GM23248 (cell line): ENCODE measurements at regions not wholly inside any gene's neighbourhood (a gene's known extent, or its start where the extent isn't known, plus 50 kb on each side); places are given as distances from the start of the nearest gene placed in this dataset.

Experiments used
- DNase-seq: peaks from one replicate; pipeline ENCODE4 v3.0.0-alpha.2; 2015
- H2AFZ ChIP-seq: fragments of 200-600 bp; sonication (generic); 2 replicates; pipeline ENCODE4 v1.6.1; 2016; ENCODE audit warnings: antibody characterized with exemption
- H3F3A ChIP-seq: fragments of 200-600 bp; sonication (generic); 2 replicates; pipeline ENCODE4 v1.6.1; 2016; ENCODE audit warnings: mild to moderate bottlenecking, antibody characterized with exemption, mixed run types; ENCODE audit not compliant: insufficient read depth
- H3K27ac ChIP-seq: fragments of 200-600 bp; sonication (generic); 2 replicates; pipeline ENCODE4 v1.5.1; 2016; ENCODE audit warnings: mild to moderate bottlenecking
- H3K27me3 ChIP-seq: fragments of 200-600 bp; sonication (generic); replicated peaks from 2 replicates; pipeline ENCODE4 v1.6.1; 2016; ENCODE audit warnings: mild to moderate bottlenecking; ENCODE audit not compliant: insufficient read depth
- H3K36me3 ChIP-seq: fragments of 200-600 bp; sonication (generic); 2 replicates; pipeline ENCODE4 v1.6.1; 2016; ENCODE audit warnings: low read depth, mild to moderate bottlenecking
- H3K4me1 ChIP-seq: fragments of 200-600 bp; sonication (generic); 2 replicates; pipeline ENCODE4 v1.6.1; 2016; ENCODE audit warnings: mild to moderate bottlenecking; ENCODE audit not compliant: insufficient read depth
- H3K4me2 ChIP-seq: fragments of 200-600 bp; sonication (generic); one replicate; pipeline ENCODE4 v1.6.1; 2016; ENCODE audit warnings: mild to moderate bottlenecking; ENCODE audit not compliant: unreplicated experiment
- H3K4me3 ChIP-seq: fragments of 200-600 bp; sonication (generic); 2 replicates; pipeline ENCODE4 v1.5.1; 2016; ENCODE audit warnings: mild to moderate bottlenecking
- H3K79me2 ChIP-seq: fragments of 200-600 bp; sonication (generic); 2 replicates; pipeline ENCODE4 v1.6.1; 2016; ENCODE audit warnings: mild to moderate bottlenecking; ENCODE audit not compliant: insufficient read depth
- H3K9ac ChIP-seq: fragments of 200-600 bp; sonication (generic); 2 replicates; pipeline ENCODE4 v1.6.1; 2016; ENCODE audit warnings: mild to moderate bottlenecking
- H3K9me2 ChIP-seq: fragments of 200-600 bp; sonication (generic); 2 replicates; pipeline ENCODE4 v1.6.1; 2016; ENCODE audit warnings: mixed run types, mild to moderate bottlenecking, moderate library complexity; ENCODE audit not compliant: insufficient read depth
- H3K9me3 ChIP-seq: fragments of 200-600 bp; sonication (generic); one replicate; pipeline ENCODE4 v1.6.1; 2017; ENCODE audit warnings: low read depth
- H4K20me1 ChIP-seq: fragments of 200-600 bp; sonication (generic); 2 replicates; pipeline ENCODE4 v1.6.0; 2016; ENCODE audit not compliant: insufficient read depth
- EZH2 ChIP-seq: fragments of 200-600 bp; sonication (generic); IDR thresholded peaks from 2 replicates; pipeline ENCODE4 v1.6.1; 2018; ENCODE audit warnings: antibody characterized with exemption, mild to moderate bottlenecking; ENCODE audit not compliant: insufficient read depth, poor library complexity, severe bottlenecking
- EZH2phosphoT487 ChIP-seq: fragments of 200-600 bp; sonication (generic); IDR thresholded peaks from 2 replicates; pipeline ENCODE4 v1.6.1; 2018; ENCODE audit warnings: antibody characterized with exemption, moderate library complexity, mild to moderate bottlenecking, low read depth; ENCODE audit not compliant: insufficient read depth
- whole genome bisulfite sequencing, 2 experiments: methylation state at CpG; one replicate each; pipeline ENCODE4 v1.1.6; 2015 to 2017; ENCODE audit warnings: low lambda C conversion rate in 2 of 2, low coverage in 1 of 2; ENCODE audit errors: missing lambda C conversion rate in 2 of 2; 5-methylcytosine and 5-hydroxymethylcytosine counted together
- in situ Hi-C: fragments of 300-500 bp; cut with MboI; formaldehyde crosslinking; loops from 2 replicates; pipeline ENCODE4 v1.15.0; 2020

- Histone ChIP-seq H3F3A (no peaks in the 10 kb centered on the region), H3K9me3 (no peaks in the 10 kb centered on the region), H3K27me3 (no peaks in the 10 kb centered on the region), H3K4me1 (no peaks in the 10 kb centered on the region), H3K36me3 (no peaks in the 10 kb centered on the region), H3K9me2 (no peaks in the 10 kb centered on the region), H3K79me2 (no peaks in the 10 kb centered on the region), H4K20me1 (no peaks in the 10 kb centered on the region), H3K9ac (no peak overlapping the region), H3K4me3 (no peak overlapping the region), H3K27ac (no peak overlapping the region), H2AFZ (no peak overlapping the region), H3K4me2 (no peak overlapping the region)
- whole genome bisulfite sequencing, 2 experiments: 48 to 50% methylated on average over 2 of the region's 2 CpGs
- DNase-seq: no peak
- TF ChIP-seq EZH2phosphoT487 (no peak), EZH2 (no peak)
- in situ Hi-C loops: no loop called here
Observed at GRCh38 chr7:26924149-26924767, 59.9 kb upstream of the SKAP2 start.

- H3K27ac ChIP-seq: no peak overlapping the region
- no peaks in the 10 kb centered on the region for H3K9me3 ChIP-seq
- H4K20me1 ChIP-seq: no peaks in the 10 kb centered on the region
- peaks cover 8% of the 10 kb centered on the region for H3K4me1 ChIP-seq
- no peaks in the 10 kb centered on the region for H3F3A ChIP-seq
- H3K4me3 ChIP-seq: no peak overlapping the region
- no peaks in the 10 kb centered on the region for H3K9me2 ChIP-seq
- H3K4me2 ChIP-seq: no peak overlapping the region
- H2AFZ ChIP-seq: no peak overlapping the region
- TF ChIP-seq EZH2 (no peak), EZH2phosphoT487 (no peak)
- no peaks in the 10 kb centered on the region for H3K36me3 ChIP-seq
- in situ Hi-C loops: no loop called here
- H3K79me2 ChIP-seq: no peaks in the 10 kb centered on the region
- H3K9ac ChIP-seq: no peak overlapping the region
- 50 to 64% methylated on average over 2 of the region's 2 CpGs for WGBS, 2 experiments
- H3K27me3 ChIP-seq: no peaks in the 10 kb centered on the region
- DNase-seq: no peak
Observed at GRCh38 chr7:26919906-26920493, 55.6 kb upstream of the SKAP2 start.

GRCh38 chr7:26918241-26918640 lies 53.9 kb upstream of the SKAP2 start:
- H3K36me3 ChIP-seq: no peaks in the 10 kb centered on the region
- H3K27ac ChIP-seq: no peak overlapping the region
- H3K9me3 ChIP-seq: no peaks in the 10 kb centered on the region
- H3K4me3 ChIP-seq: no peak overlapping the region
- H3K4me1 ChIP-seq: peaks cover 8% of the 10 kb centered on the region
- H3K4me2 ChIP-seq: no peak overlapping the region
- H3K27me3 ChIP-seq: no peaks in the 10 kb centered on the region
- no peaks in the 10 kb centered on the region for H3K9me2 ChIP-seq
- no peaks in the 10 kb centered on the region for H3K79me2 ChIP-seq
- DNase-seq: no peak
- TF ChIP-seq EZH2phosphoT487 (no peak), EZH2 (no peak)
- H2AFZ ChIP-seq: no peak overlapping the region
- no peaks in the 10 kb centered on the region for H4K20me1 ChIP-seq
- H3K9ac ChIP-seq: no peak overlapping the region
- H3F3A ChIP-seq: no peaks in the 10 kb centered on the region
- in situ Hi-C loops: no loop called here

GRCh38 chr7:26916779-26917320 lies 52.5 kb upstream of the SKAP2 start:
- peaks cover 8% of the 10 kb centered on the region for H3K4me1 ChIP-seq
- TF ChIP-seq EZH2phosphoT487: no peak
- H3K27ac ChIP-seq: no peak overlapping the region
- no peak overlapping the region for H2AFZ ChIP-seq
- H3F3A ChIP-seq: no peaks in the 10 kb centered on the region
- no peaks in the 10 kb centered on the region for H3K27me3 ChIP-seq
- no peak overlapping the region for H3K9ac ChIP-seq
- H3K79me2 ChIP-seq: no peaks in the 10 kb centered on the region
- no peaks in the 10 kb centered on the region for H3K9me2 ChIP-seq
- DNase-seq: no peak
- H3K4me2 ChIP-seq: no peak overlapping the region
- in situ Hi-C loops: no loop called here
- no peaks in the 10 kb centered on the region for H4K20me1 ChIP-seq
- no peak overlapping the region for H3K4me3 ChIP-seq
- H3K9me3 ChIP-seq: no peaks in the 10 kb centered on the region
- no peaks in the 10 kb centered on the region for H3K36me3 ChIP-seq
- 63 to 64% methylated on average over 3 of the region's 3 CpGs for WGBS, 2 experiments

- Histone ChIP-seq H3K27ac (no peak overlapping the region), H4K20me1 (no peaks in the 10 kb centered on the region), H3K79me2 (no peaks in the 10 kb centered on the region), H3K9me2 (no peaks in the 10 kb centered on the region), H3K4me2 (no peak overlapping the region), H3K9me3 (no peaks in the 10 kb centered on the region), H3K4me1 (peaks cover 8% of the 10 kb centered on the region), H3K36me3 (no peaks in the 10 kb centered on the region), H2AFZ (no peak overlapping the region), H3F3A (no peaks in the 10 kb centered on the region), H3K9ac (no peak overlapping the region), H3K4me3 (no peak overlapping the region), H3K27me3 (no peaks in the 10 kb centered on the region)
- DNase-seq: no peak
- TF ChIP-seq EZH2 (no peak), EZH2phosphoT487 (no peak)
- in situ Hi-C loops: no loop called here
Observed at GRCh38 chr7:26916336-26916735, 51.9 kb upstream of the SKAP2 start.
